GM19468 (cell line): ENCODE measurements at regions not wholly inside any gene's neighbourhood (a gene's known extent, or its start where the extent isn't known, plus 50 kb on each side); places are given as distances from the start of the nearest gene placed in this dataset.
A peak's percentile ranks its signal among the peaks of the same experiment; 100 is the strongest.

Experiments
- ATAC-seq: cut with Tn5 transposase; IDR thresholded peaks from one replicate; pipeline ENCODE4 v1.9.1; 2021; ENCODE audit warnings: mild to moderate bottlenecking, moderate library complexity, moderate number of reproducible peaks; ENCODE audit not compliant: unreplicated experiment; ENCODE audit errors: extremely low read depth

GRCh38 chr1:181412746-181413145, 70.6 kb upstream of the CACNA1E start:
- ATAC-seq: no peak

DNA sequence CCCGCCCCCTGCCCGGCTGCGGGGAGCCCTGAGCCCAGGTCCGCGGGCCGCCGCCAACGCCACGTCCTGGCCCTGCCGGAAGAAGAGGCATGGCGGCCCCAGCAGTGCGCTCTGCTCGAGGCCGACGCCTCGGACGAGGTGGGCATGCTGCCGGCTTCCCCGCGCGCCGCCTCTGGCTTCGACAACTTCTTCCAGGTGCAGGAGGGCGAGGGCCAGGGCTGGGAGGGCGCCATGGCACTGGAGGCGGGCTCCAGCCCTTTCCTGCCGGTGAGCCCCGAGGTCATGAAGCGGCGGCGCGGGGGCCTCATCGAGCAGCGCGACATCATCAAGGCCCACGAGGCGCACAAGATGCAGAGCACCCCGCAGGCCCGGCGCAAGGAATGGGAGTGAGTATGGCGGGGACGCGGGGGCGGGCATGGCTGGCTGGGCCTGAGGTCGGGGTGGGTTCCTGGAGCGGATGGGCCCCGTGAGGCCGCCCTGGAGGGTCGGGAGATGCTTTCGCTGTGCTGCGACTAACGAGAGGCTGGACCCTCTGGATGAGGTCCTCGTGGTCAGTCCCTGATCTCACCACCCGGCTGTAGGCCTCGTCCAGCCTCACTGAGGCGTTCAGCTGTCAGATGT, 70.0 kb upstream of the CACNA1E start:
- ATAC-seq: no peak

- no peak for ATAC-seq
These were observed 69.5 kb upstream of the CACNA1E start for GRCh38 chr1:181413836-181414235.

DNA sequence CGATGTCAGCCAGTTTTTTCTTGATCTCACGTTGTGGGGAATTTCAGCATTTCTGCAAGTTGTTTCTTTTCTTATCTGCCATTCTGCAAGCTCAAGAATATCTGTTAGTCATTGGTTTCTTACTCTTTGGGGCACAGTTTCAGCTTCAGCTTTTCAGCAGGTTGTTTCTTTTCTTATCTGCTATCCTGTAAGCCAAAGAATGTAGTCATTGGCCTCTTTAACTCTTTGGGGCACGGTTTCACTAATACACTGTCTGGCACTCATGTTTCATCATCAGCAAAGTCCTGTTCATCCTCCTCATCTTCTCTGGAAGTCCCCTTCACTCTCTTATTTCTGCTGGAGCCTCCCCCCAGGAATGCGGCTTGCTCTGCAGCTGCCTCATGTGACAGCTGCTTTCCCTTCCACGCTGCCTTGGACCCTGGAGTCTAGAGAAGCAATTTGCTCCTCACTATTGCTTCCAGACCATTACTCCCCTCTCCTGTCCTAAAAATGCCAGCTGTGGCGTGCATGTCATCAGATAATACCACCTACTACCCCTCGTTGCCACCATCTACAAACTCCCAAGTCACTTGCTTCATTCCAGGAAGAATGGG, 67.0 kb upstream of the CACNA1E start:
- ATAC-seq: no peak

- no peak for ATAC-seq
These were observed 65.4 kb upstream of the CACNA1E start for GRCh38 chr1:181417915-181418314.

DNA sequence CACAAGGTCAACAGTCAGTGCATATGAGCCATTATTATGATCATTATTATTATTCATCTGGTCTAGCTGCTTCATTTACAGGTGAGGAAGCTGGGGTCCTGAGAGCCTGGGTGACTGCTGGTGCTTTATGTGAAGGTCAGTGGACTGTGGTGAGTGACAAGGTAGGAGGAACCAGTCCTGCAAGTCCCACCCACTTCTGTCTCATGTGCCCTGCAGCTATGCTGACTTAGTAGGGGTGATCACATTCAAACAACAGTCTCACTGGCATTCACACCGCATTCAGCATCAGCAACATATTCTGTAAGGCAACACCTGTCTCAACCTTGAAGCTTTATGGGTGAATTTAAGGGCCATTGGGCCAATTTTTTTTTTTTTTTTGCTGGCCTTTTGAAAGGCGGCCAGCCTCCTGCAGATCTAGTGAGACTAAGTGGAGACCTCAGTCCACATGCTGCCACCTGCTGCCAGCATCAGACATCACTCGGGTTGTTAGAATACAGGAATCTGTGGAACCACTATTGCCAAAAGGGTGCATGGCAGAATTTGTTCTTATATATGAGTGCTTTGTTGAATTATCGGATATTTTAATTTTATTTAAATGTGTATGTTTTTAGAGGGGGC, 59.9 kb upstream of the CACNA1E start:
- ATAC-seq: no peak

GRCh38 chr1:181424786-181425403, 58.4 kb upstream of the CACNA1E start:
- peak; percentile 41 for ATAC-seq

GRCh38 chr1:181425566-181425965, 57.8 kb upstream of the CACNA1E start:
- ATAC-seq: no peak

GRCh38 chr1:181429462-181429861, 53.9 kb upstream of the CACNA1E start:
- no peak for ATAC-seq

DNA sequence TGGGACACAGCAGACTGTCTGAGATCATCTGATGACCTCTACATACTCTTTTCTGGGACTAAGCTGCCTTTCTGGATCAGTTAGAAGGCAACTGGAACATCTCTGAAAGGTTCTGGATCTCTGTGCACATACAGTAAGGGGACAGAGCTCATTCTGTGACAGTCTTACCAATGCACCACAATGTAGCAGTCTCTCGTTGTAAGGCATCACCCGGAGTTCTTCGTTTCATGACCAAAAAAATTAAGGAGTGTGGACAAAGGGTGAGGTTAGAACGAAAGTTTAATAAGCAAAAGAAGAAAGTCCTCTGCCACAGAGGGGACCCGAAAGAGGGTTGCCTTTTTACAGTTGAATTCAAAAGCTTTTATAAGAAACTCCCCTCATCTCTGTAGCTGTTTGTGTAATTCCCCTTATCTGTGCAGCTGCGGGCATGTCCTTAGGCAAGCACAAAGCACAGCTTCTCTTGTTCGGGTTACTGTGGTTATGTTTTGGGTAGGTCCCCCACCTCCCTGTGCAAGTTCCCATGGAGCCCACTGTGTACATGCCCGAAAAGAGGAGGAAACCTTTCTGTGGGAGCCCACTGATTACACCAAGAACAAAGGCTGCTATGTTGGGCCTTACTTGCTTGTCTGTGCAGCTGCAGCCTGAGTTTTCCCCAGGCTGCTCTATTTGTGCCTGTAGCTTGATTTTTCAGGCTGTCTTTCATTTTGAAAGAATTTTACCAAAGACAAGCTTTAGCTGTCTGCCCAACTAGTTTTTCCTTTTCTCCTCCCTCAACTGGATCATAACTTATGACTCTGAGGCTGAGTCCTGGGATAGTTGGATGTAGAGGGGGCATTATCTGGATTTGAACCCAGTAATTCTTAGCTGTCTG, 53.1 kb upstream of the CACNA1E start:
- ATAC-seq: peak; percentile 50
